A549 (cell line): ENCODE measurements at regions not wholly inside any gene's neighbourhood (a gene's known extent, or its start where the extent isn't known, plus 50 kb on each side); places are given as distances from the start of the nearest gene placed in this dataset.
A peak's percentile ranks its signal among the peaks of the same experiment; 100 is the strongest.

Experiments
- ATAC-seq, 2 experiments: fragments of 200-7000 bp in 1 of 2; fragments of >200 bp in 1 of 2; cut with Nextera tagmentation in 1 of 2; cut with Tn5 transposase in 1 of 2; 3 replicates each; pipeline versions ENCODE4 v1.8.0 to v1.9.1; 2018 to 2020; ENCODE audit warnings: mild to moderate bottlenecking in 1 of 2, moderate library complexity in 1 of 2
- CTCF ChIA-PET: fragments of 300-600 bp; sonication (Branson Sonifier 250); formaldehyde crosslinking; extraction: SDS; loops from one replicate; lab custom pipeline; 2021; ENCODE audit warnings: antibody characterized with exemption, inconsistent platforms; lab: Yijun Ruan, JAX
- POLR2A ChIA-PET: fragments of 350-600 bp; formaldehyde crosslinking; extraction: SDS; loops from one replicate; lab custom pipeline; 2021; ENCODE audit warnings: antibody characterized with exemption, inconsistent platforms; lab: Yijun Ruan, JAX
- DNase-seq, 2 experiments: peaks; one replicate each; pipeline versions ENCODE4 v3.0.0 to v3.0.0-alpha.2; 2011 to 2016; ENCODE audit warnings: low read depth in 1 of 2, low spot score in 1 of 2
- FAIRE-seq: peaks from 2 replicates; lab custom pipeline; 2011; peaks lifted over from hg19 to GRCh38; lab: Jason Lieb, UNC
- H3K27ac ChIP-seq, 2 experiments: fragments of >200 bp; sonication (Bioruptor Twin); formaldehyde crosslinking; 3 replicates each; pipeline ENCODE4 v1.5.1; 2016 to 2017
- H3K4me1 ChIP-seq: fragments of >200 bp; sonication (Bioruptor Twin); formaldehyde crosslinking; 3 replicates; pipeline ENCODE4 v1.6.1; 2016
- H3K4me2 ChIP-seq: fragments of >200 bp; sonication (Bioruptor Twin); formaldehyde crosslinking; 3 replicates; pipeline ENCODE4 v1.6.1; 2016
- H3K4me3 ChIP-seq: fragments of >200 bp; sonication (Bioruptor Twin); formaldehyde crosslinking; 3 replicates; pipeline ENCODE4 v1.5.1; 2016
- H3K9me3 ChIP-seq: fragments of >200 bp; sonication (Bioruptor Twin); formaldehyde crosslinking; 3 replicates; pipeline ENCODE4 v1.6.1; 2016
- BHLHE40 ChIP-seq: IDR thresholded peaks from 2 replicates; pipeline ENCODE4 v1.6.1; 2012; ENCODE audit warnings: low read depth, low read length, inconsistent platforms
- CBX2 ChIP-seq: fragments of 200-600 bp; sonication (generic); IDR thresholded peaks from 2 replicates; pipeline ENCODE4 v1.6.1; 2016; ENCODE audit warnings: low read depth, mild to moderate bottlenecking, borderline replicate concordance
- CHD4 ChIP-seq: fragments of 200-600 bp; sonication (generic); IDR thresholded peaks from 2 replicates; pipeline ENCODE4 v1.6.1; 2016; ENCODE audit warnings: antibody characterized with exemption, mild to moderate bottlenecking, borderline replicate concordance
- GATA3 ChIP-seq: IDR thresholded peaks from 2 replicates; pipeline ENCODE4 v1.6.1; 2012; ENCODE audit warnings: borderline replicate concordance
- HEYL ChIP-seq: fragments of 250-450 bp; sonication (Bioruptor Pico); IDR thresholded peaks from 2 replicates; pipeline ENCODE4 v1.8.0; 2021; ENCODE audit warnings: mild to moderate bottlenecking, moderate library complexity
- HOXB13 ChIP-seq: fragments of 250-450 bp; sonication (Bioruptor Pico); IDR thresholded peaks from 2 replicates; pipeline ENCODE4 v1.5.0; 2020; ENCODE audit warnings: low read depth, mild to moderate bottlenecking, moderate library complexity
- JUN ChIP-seq, 2 experiments: fragments of >200 bp; sonication (Bioruptor Twin); formaldehyde crosslinking; IDR thresholded peaks; 2 replicates in 1 of 2; 3 replicates in 1 of 2; pipeline ENCODE4 v1.6.1; 2016 to 2017
- MAFK ChIP-seq: fragments of 450-650 bp; IDR thresholded peaks from 2 replicates; pipeline ENCODE4 v1.6.1; 2014; ENCODE audit not compliant: partially characterized antibody
- MAZ ChIP-seq: fragments of 150-350 bp; IDR thresholded peaks from 2 replicates; pipeline ENCODE4 v1.6.1; 2014; ENCODE audit warnings: antibody characterized with exemption, low read depth, low read length, borderline replicate concordance
- NFE2L2 ChIP-seq: fragments of 150-350 bp; conservative IDR thresholded peaks from 2 replicates; pipeline ENCODE4 v1.6.1; 2014; ENCODE audit warnings: low read length
- NR3C1 ChIP-seq: fragments of >200 bp; sonication (Bioruptor Twin); formaldehyde crosslinking; IDR thresholded peaks from 3 replicates; pipeline ENCODE4 v1.6.1; 2017
- POLR2A ChIP-seq: IDR thresholded peaks from 2 replicates; pipeline ENCODE4 v1.6.1; 2012; ENCODE audit warnings: mild to moderate bottlenecking, low read length
- RAD21 ChIP-seq, 2 experiments: fragments of >200 bp in 1 of 2; sonication (Bioruptor Twin) in 1 of 2; formaldehyde crosslinking in 1 of 2; IDR thresholded peaks in 1 of 2; conservative IDR thresholded peaks in 1 of 2; 2 replicates in 1 of 2; 3 replicates in 1 of 2; pipeline ENCODE4 v1.6.1; 2012 to 2018; ENCODE audit warnings: inconsistent platforms in 1 of 2
- RCOR1 ChIP-seq: fragments of 150-350 bp; IDR thresholded peaks from 2 replicates; pipeline ENCODE4 v1.6.1; 2014; ENCODE audit warnings: antibody characterized with exemption, low read length, low read depth
- SREBF2 ChIP-seq: fragments of 450-650 bp; IDR thresholded peaks from 2 replicates; pipeline ENCODE4 v1.6.1; 2014; ENCODE audit warnings: mild to moderate bottlenecking, moderate library complexity
- ZC3H11A ChIP-seq: fragments of 450-650 bp; IDR thresholded peaks from 2 replicates; pipeline ENCODE4 v1.6.1; 2014; ENCODE audit warnings: antibody characterized with exemption, mild to moderate bottlenecking
- ZFP36 ChIP-seq: fragments of 450-650 bp; IDR thresholded peaks from 2 replicates; pipeline ENCODE4 v1.6.1; 2014; ENCODE audit warnings: borderline replicate concordance; ENCODE audit not compliant: partially characterized antibody
- ZSCAN20 ChIP-seq: fragments of 250-450 bp; sonication (Bioruptor Pico); IDR thresholded peaks from 2 replicates; pipeline ENCODE4 v1.8.0; 2022; ENCODE audit warnings: mild to moderate bottlenecking, moderate library complexity
- WGBS: methylation state at CpG from one replicate; pipeline ENCODE4 v1.1.6; 2017; ENCODE audit errors: missing lambda C conversion rate; 5-methylcytosine and 5-hydroxymethylcytosine counted together
- TF ChIP-seq, protein P1 (sequence below): fragments of >200 bp; sonication (Bioruptor Twin); formaldehyde crosslinking; IDR thresholded peaks from 2 replicates; pipeline ENCODE4 v1.6.1; 2016
- TF ChIP-seq, protein P2 (sequence below): fragments of 250-450 bp; sonication (Bioruptor Pico); IDR thresholded peaks from 2 replicates; pipeline ENCODE4 v1.5.0; 2021; ENCODE audit warnings: mild to moderate bottlenecking, moderate library complexity, borderline replicate concordance
- TF ChIP-seq, protein P3 (sequence below): IDR thresholded peaks from 2 replicates; pipeline ENCODE4 v1.6.1; 2012
- TF ChIP-seq, protein P4 (sequence below): IDR thresholded peaks from 2 replicates; pipeline ENCODE4 v1.6.1; 2012; ENCODE audit warnings: low read depth, borderline replicate concordance
- TF ChIP-seq, protein P5 (sequence below): fragments of >200 bp; sonication (Bioruptor Twin); formaldehyde crosslinking; IDR thresholded peaks from 3 replicates; pipeline ENCODE4 v1.5.1; 2016
- TF ChIP-seq, protein P6 (sequence below): fragments of 150-350 bp; IDR thresholded peaks from 2 replicates; pipeline ENCODE4 v1.6.1; 2014; ENCODE audit warnings: low read depth, mild to moderate bottlenecking, low read length
- TF ChIP-seq, protein P7 (sequence below): fragments of >200 bp; sonication (Bioruptor Twin); formaldehyde crosslinking; IDR thresholded peaks from 3 replicates; pipeline ENCODE4 v1.6.1; 2016

DNA sequence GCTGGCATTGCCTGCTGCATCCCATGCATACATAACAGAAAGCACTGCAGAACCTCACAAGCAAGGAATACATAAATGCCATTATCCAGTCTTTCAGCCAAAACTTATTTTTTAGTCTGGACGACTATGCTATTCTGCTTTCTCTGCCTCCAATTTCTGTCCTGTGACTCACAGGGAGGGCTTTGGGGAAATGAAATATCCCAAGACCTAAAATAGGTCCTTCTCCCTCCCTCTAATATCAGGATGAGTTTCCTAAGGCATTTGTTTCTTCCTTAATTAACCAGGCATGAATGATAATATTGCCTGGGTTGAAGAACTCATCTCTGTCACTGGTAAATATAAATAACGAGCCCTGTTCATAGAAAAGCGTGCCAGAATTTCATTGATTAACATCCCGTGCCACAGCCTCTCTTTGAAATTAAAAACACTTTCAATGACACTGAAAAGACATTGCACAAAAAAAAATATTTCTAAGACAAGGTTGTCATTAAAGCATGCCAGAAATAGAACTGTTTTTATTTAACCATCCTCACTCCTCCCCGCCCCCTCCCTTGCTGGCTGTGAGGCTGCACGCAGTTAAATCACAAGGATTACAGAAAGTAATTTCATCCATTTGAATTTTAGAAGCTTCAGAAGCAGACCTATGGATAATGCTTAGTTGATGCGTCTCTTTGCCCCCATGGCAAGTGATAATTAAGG is 103.0 kb upstream of the ANKRD1 start:
- no peak overlapping the region for H3K4me3 ChIP-seq
- 78% methylated on average over 7 of the region's 7 CpGs for WGBS
- FAIRE-seq, result no peak
- H3K27ac ChIP-seq, result no peak overlapping the region
- H3K4me1 ChIP-seq, result no peaks in the 10 kb centered on the region
- no peak for DNase-seq
- ChIA-PET CTCF (no interaction called here), POLR2A (no interaction called here)
- ATAC-seq, result no peak
- no peaks in the 10 kb centered on the region for H3K9me3 ChIP-seq
- TF ChIP-seq MAFK, result no peak
- TF ChIP-seq CBX2, result no peak
- no peak for TF ChIP-seq ZC3H11A
- H3K4me2 ChIP-seq, result no peak overlapping the region

DNA sequence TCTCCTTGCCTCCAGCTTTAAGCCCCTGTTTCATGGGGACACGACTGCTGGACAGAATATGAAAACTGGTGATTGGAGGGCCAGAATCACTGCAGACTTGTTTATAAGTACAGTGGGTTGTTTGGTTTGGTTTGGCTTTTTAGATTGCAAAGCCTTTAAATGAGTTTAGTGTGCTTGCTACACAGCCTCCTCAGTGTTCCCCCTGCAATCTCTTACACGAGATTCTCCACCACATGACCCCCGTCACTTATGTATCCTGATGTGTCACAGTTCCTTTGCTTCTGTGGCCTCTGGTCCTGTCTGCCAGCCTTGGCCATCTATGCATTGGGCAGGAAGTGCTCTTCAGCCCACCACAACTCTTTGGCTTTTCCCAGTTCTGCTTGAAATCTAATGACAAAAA is 103.7 kb upstream of the ANKRD1 start:
- no peak for ATAC-seq
- no peak overlapping the region for H3K4me3 ChIP-seq
- WGBS, result 65% methylated on average over 3 of the region's 3 CpGs
- TF ChIP-seq POLR2A (no peak), GATA3 (no peak), NFE2L2 (no peak), HEYL (CRISPR knock-in tag) (no peak), MAZ (no peak), RAD21 (conservative IDR thresholded peaks at IDR 0.05 in 1 of 2, IDR thresholded peaks at IDR 0.05 in 1 of 2) (no peak), JUN (IDR thresholded peaks at IDR 0.05) (no peak), ZSCAN20 (CRISPR knock-in tag) (no peak), BHLHE40 (no peak)
- TF ChIP-seq, protein P1, sequence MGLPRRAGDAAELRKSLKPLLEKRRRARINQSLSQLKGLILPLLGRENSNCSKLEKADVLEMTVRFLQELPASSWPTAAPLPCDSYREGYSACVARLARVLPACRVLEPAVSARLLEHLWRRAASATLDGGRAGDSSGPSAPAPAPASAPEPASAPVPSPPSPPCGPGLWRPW, result no peak
- TF ChIP-seq, protein P2, sequence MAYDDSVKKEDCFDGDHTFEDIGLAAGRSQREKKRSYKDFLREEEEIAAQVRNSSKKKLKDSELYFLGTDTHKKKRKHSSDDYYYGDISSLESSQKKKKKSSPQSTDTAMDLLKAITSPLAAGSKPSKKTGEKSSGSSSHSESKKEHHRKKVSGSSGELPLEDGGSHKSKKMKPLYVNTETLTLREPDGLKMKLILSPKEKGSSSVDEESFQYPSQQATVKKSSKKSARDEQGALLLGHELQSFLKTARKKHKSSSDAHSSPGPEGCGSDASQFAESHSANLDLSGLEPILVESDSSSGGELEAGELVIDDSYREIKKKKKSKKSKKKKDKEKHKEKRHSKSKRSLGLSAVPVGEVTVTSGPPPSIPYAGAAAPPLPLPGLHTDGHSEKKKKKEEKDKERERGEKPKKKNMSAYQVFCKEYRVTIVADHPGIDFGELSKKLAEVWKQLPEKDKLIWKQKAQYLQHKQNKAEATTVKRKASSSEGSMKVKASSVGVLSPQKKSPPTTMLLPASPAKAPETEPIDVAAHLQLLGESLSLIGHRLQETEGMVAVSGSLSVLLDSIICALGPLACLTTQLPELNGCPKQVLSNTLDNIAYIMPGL, result no peak
- TF ChIP-seq, protein P3, sequence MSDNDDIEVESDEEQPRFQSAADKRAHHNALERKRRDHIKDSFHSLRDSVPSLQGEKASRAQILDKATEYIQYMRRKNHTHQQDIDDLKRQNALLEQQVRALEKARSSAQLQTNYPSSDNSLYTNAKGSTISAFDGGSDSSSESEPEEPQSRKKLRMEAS, result no peak
- TF ChIP-seq, protein P4, sequence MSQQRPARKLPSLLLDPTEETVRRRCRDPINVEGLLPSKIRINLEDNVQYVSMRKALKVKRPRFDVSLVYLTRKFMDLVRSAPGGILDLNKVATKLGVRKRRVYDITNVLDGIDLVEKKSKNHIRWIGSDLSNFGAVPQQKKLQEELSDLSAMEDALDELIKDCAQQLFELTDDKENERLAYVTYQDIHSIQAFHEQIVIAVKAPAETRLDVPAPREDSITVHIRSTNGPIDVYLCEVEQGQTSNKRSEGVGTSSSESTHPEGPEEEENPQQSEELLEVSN, result no peak
- H3K4me1 ChIP-seq, result no peaks in the 10 kb centered on the region
- no peak overlapping the region for H3K4me2 ChIP-seq
- ChIA-PET CTCF (no interaction called here), POLR2A (no interaction called here)
- DNase-seq, result no peak
- FAIRE-seq, result no peak
- no peak overlapping the region for H3K27ac ChIP-seq
- H3K9me3 ChIP-seq, result no peaks in the 10 kb centered on the region

DNA sequence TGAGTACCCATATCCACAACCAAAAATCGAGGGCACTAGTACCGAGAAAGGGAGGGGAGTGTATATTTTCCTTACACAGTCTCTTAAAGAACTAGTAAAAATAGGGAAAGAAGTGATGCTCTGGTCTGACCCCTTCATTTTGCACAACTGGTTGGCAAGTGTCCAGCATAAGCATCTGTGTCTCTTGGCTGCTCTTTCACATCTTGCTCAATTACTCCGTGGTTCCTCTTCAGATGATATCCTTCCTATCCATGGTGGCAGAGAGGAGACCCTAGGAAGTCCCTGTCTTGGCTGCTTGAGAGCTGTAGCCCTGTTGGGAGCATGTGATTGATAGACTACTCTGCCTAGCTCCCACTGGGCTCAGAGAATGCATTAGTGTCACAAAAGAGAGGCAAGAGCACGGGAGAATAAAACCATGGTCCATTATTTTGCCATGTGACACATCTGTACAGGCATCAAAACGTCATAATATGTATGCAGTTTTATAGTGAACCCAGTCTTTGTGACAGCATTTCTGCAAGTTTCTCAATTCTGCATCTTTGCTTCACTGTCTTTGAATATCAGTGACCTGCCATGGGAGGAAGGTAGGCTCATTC is 111.8 kb upstream of the ANKRD1 start:
- H3K4me3 ChIP-seq, result no peak overlapping the region
- peak overlapping the region; percentile 6; the same call in 1 of the 3 replicates for H3K4me2 ChIP-seq
- ChIA-PET POLR2A (no interaction called here), CTCF (interaction anchor here (0.8 to 2.6 kb wide), 4 partner anchors 11 to 219 kb away, joined by 3 to 7 read pairs (median 5); no protein-coding TSS in a partner anchor)
- ATAC-seq, result peak in 1 of 2 experiments; percentile 44; a peak in 3 of 6 replicates
- no peak for FAIRE-seq
- no peaks in the 10 kb centered on the region for H3K9me3 ChIP-seq
- DNase-seq, result no peak
- 41% methylated on average over 5 of the region's 5 CpGs for WGBS
- peaks cover 11% of the 10 kb centered on the region; the same call in 2 of the 3 replicates for H3K4me1 ChIP-seq
- H3K27ac ChIP-seq, result no peak overlapping the region
- TF ChIP-seq ZC3H11A (no peak), RCOR1 (no peak), POLR2A (no peak), NR3C1 (no peak), SREBF2 (no peak), CHD4 (no peak), HOXB13 (CRISPR knock-in tag) (no peak), ZFP36 (no peak)
- TF ChIP-seq, protein P3, result no peak
- TF ChIP-seq, protein P5, sequence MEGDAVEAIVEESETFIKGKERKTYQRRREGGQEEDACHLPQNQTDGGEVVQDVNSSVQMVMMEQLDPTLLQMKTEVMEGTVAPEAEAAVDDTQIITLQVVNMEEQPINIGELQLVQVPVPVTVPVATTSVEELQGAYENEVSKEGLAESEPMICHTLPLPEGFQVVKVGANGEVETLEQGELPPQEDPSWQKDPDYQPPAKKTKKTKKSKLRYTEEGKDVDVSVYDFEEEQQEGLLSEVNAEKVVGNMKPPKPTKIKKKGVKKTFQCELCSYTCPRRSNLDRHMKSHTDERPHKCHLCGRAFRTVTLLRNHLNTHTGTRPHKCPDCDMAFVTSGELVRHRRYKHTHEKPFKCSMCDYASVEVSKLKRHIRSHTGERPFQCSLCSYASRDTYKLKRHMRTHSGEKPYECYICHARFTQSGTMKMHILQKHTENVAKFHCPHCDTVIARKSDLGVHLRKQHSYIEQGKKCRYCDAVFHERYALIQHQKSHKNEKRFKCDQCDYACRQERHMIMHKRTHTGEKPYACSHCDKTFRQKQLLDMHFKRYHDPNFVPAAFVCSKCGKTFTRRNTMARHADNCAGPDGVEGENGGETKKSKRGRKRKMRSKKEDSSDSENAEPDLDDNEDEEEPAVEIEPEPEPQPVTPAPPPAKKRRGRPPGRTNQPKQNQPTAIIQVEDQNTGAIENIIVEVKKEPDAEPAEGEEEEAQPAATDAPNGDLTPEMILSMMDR, result no peak
- TF ChIP-seq, protein P6, sequence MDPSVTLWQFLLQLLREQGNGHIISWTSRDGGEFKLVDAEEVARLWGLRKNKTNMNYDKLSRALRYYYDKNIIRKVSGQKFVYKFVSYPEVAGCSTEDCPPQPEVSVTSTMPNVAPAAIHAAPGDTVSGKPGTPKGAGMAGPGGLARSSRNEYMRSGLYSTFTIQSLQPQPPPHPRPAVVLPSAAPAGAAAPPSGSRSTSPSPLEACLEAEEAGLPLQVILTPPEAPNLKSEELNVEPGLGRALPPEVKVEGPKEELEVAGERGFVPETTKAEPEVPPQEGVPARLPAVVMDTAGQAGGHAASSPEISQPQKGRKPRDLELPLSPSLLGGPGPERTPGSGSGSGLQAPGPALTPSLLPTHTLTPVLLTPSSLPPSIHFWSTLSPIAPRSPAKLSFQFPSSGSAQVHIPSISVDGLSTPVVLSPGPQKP, result no peak
- TF ChIP-seq, protein P7, sequence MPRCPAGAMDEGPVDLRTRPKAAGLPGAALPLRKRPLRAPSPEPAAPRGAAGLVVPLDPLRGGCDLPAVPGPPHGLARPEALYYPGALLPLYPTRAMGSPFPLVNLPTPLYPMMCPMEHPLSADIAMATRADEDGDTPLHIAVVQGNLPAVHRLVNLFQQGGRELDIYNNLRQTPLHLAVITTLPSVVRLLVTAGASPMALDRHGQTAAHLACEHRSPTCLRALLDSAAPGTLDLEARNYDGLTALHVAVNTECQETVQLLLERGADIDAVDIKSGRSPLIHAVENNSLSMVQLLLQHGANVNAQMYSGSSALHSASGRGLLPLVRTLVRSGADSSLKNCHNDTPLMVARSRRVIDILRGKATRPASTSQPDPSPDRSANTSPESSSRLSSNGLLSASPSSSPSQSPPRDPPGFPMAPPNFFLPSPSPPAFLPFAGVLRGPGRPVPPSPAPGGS, result no peak
